Cardiac muscle cell (in vitro differentiated cells and primary cell): ENCODE measurements at regions not wholly inside any gene's neighbourhood (a gene's known extent, or its start where the extent isn't known, plus 50 kb on each side); places are given as distances from the start of the nearest gene placed in this dataset.
"Not testable (repeated sequence)": the region's sequence is repeated elsewhere in the genome, so short reads cannot be mapped to it uniquely, and the experiment has no call there.

ENCODE experiments used
- DNase-seq, 2 donors: peaks; one replicate each; pipeline versions ENCODE4 v3.0.0 to v3.0.0-alpha.2; 2010 to 2017; ENCODE audit warnings: low read depth in 1 of 2, low spot score in 1 of 2
- H3K27ac ChIP-seq: fragments of 200-600 bp; sonication (generic); 2 replicates; pipeline ENCODE4 v1.5.1; 2016
- H3K27me3 ChIP-seq: fragments of 200-600 bp; sonication (generic); 2 replicates; pipeline ENCODE4 v1.6.0; 2016; ENCODE audit warnings: control low read depth
- H3K36me3 ChIP-seq: fragments of 200-600 bp; sonication (generic); 2 replicates; pipeline ENCODE4 v1.5.1; 2016; ENCODE audit warnings: control low read depth
- H3K4me1 ChIP-seq: fragments of 200-600 bp; sonication (generic); 2 replicates; pipeline ENCODE4 v1.8.1; 2017; ENCODE audit warnings: low read depth, mild to moderate bottlenecking, mixed run types
- H3K4me3 ChIP-seq: fragments of 200-600 bp; sonication (generic); 2 replicates; pipeline ENCODE4 v1.5.1; 2016; ENCODE audit warnings: mild to moderate bottlenecking
- H3K9me3 ChIP-seq: fragments of 200-600 bp; sonication (generic); 2 replicates; pipeline ENCODE4 v1.5.1; 2017; ENCODE audit warnings: low read depth, mild to moderate bottlenecking, control low read depth
- TF ChIP-seq, protein P1 (sequence below): IDR thresholded peaks from 2 replicates; pipeline ENCODE4 v1.5.1; 2012; ENCODE audit warnings: low read depth, mild to moderate bottlenecking, low read length

- H3K9me3 ChIP-seq, result no peaks in the 10 kb centered on the region
- DNase-seq, result no peak
- TF ChIP-seq, protein P1, sequence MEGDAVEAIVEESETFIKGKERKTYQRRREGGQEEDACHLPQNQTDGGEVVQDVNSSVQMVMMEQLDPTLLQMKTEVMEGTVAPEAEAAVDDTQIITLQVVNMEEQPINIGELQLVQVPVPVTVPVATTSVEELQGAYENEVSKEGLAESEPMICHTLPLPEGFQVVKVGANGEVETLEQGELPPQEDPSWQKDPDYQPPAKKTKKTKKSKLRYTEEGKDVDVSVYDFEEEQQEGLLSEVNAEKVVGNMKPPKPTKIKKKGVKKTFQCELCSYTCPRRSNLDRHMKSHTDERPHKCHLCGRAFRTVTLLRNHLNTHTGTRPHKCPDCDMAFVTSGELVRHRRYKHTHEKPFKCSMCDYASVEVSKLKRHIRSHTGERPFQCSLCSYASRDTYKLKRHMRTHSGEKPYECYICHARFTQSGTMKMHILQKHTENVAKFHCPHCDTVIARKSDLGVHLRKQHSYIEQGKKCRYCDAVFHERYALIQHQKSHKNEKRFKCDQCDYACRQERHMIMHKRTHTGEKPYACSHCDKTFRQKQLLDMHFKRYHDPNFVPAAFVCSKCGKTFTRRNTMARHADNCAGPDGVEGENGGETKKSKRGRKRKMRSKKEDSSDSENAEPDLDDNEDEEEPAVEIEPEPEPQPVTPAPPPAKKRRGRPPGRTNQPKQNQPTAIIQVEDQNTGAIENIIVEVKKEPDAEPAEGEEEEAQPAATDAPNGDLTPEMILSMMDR, result no peak
- H3K4me1 ChIP-seq, result no peaks in the 10 kb centered on the region
- no peak overlapping the region for H3K4me3 ChIP-seq
- no peaks in the 10 kb centered on the region for H3K36me3 ChIP-seq
- no peaks in the 10 kb centered on the region for H3K27me3 ChIP-seq
- no peak overlapping the region for H3K27ac ChIP-seq
These were observed 65.2 kb downstream of the EDN1 start for GRCh38 chr6:12355354-12355753.

DNA sequence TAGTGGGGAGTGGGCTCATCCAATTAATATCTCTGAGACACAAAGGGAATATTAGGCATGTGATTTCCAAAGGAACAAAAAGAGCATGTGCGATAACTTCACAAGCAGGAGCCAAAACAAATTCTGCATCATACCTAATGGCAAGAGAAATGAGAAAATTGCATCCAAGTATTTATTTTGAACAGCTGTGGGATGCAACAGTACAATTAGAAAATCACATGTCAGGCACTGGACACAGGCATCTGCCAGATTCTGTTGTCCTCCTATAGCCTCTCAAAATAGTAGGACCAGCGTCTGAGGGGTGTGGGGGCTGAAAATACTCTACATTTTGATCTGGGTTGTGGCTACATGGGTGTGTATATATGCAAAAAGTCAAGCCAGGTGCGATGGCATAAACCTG is 66.3 kb downstream of the EDN1 start:
- Histone ChIP-seq H3K9me3 (no peaks in the 10 kb centered on the region), H3K4me3 (no peak overlapping the region), H3K36me3 (no peaks in the 10 kb centered on the region), H3K4me1 (no peaks in the 10 kb centered on the region), H3K27ac (no peak overlapping the region), H3K27me3 (no peaks in the 10 kb centered on the region)
- DNase-seq, result no peak
- TF ChIP-seq, protein P1, result no peak

DNA sequence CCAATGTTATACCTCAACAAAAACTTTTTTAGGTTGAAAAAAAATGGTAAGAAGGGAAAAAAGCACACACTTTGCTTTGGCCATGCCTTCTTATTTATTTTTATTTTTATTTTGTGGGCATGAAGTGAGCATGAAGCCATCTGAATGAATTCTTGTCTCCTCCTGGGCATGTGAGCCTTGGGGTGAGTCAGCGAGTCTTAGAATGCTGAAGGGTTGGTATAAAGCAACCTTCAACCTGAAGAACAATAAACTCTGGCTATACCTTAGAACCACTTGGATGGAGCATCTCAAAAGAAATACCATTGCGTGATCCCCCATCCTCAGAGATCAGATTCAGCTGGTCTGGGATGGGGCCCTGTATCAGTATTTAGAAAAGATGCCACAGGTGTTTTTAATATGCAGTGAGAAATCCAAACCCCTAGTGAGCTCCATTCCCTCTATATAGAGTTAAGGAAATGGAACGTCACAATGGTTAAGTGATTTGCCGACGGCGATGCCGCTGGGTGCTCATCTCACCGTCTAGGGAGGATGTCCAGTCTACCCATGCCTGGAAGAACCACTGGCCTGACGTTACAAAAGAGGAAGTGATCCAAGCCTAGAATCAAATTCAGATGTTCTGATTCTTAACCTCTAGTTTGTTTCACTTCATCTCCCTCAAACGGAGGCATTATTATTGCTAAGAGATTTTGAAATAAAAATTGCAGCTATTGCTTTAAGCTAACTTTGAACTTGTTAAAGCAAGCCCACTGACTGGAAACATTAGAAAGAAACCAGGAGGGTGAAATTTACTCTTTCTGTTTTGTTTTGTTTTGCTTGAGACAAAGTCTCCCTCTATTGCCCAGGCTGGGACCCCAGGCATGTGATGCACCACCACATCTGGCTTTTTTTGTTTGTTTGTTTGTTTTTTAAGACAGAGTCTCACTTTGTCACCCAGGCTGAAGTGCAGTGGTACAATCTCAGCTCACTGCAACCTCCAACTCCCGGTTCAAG is 67.1 kb downstream of the EDN1 start:
- H3K27ac ChIP-seq, result no peak overlapping the region
- no peak for DNase-seq
- H3K4me3 ChIP-seq, result no peak overlapping the region
- TF ChIP-seq, protein P1, result no peak
- H3K27me3 ChIP-seq, result no peaks in the 10 kb centered on the region
- no peaks in the 10 kb centered on the region for H3K36me3 ChIP-seq
- no peaks in the 10 kb centered on the region for H3K4me1 ChIP-seq
- H3K9me3 ChIP-seq, result no peaks in the 10 kb centered on the region

- Histone ChIP-seq H3K27ac (no peak overlapping the region), H3K4me3 (no peak overlapping the region), H3K27me3 (no peaks in the 10 kb centered on the region), H3K36me3 (no peaks in the 10 kb centered on the region), H3K9me3 (no peaks in the 10 kb centered on the region), H3K4me1 (no peaks in the 10 kb centered on the region)
- TF ChIP-seq, protein P1, result no peak
- no peak for DNase-seq
These were observed 68.9 kb downstream of the EDN1 start for GRCh38 chr6:12359036-12359435.

- Histone ChIP-seq H3K4me3 (no peak overlapping the region), H3K27me3 (no peaks in the 10 kb centered on the region), H3K9me3 (no peaks in the 10 kb centered on the region), H3K27ac (no peak overlapping the region), H3K36me3 (no peaks in the 10 kb centered on the region), H3K4me1 (no peaks in the 10 kb centered on the region)
- TF ChIP-seq, protein P1, result no peak
- no peak for DNase-seq
These were observed 71.0 kb downstream of the EDN1 start for GRCh38 chr6:12361042-12361765.

- H3K4me3 ChIP-seq, H3K36me3 ChIP-seq, H3K4me1 ChIP-seq, H3K27ac ChIP-seq, DNase-seq, H3K9me3 ChIP-seq, H3K27me3 ChIP-seq: not testable (repeated sequence)
These were observed 73.1 kb downstream of the EDN1 start for GRCh38 chr6:12363277-12363650.
